ENCODE measurements at regions not wholly inside any gene's neighbourhood (a gene's known extent, or its start where the extent isn't known, plus 50 kb on each side); places are given as distances from the start of the nearest gene placed in this dataset.

GRCh38 chr15:72919936-72920465 lies 132.3 kb upstream of the NEO1 start:
- DNase-seq = no peak

- no peak for DNase-seq
Measured at GRCh38 chr15:72916897-72917296, 133.3 kb upstream of the ADPGK start.

GRCh38 chr15:72916378-72916777 lies 132.8 kb upstream of the ADPGK start:
- DNase-seq = no peak

- no peak for DNase-seq
Measured at GRCh38 chr15:72915843-72916242, 132.3 kb upstream of the ADPGK start.

GRCh38 chr15:72912996-72913395 lies 129.4 kb upstream of the ADPGK start:
- DNase-seq = no peak

- DNase-seq = no peak
Measured at GRCh38 chr15:72912121-72912520, 128.6 kb upstream of the ADPGK start.

- DNase-seq = no peak
Measured at GRCh38 chr15:72911626-72912025, 128.1 kb upstream of the ADPGK start.

GRCh38 chr15:72908713-72909112 lies 125.2 kb upstream of the ADPGK start:
- no peak for DNase-seq

GRCh38 chr15:72907733-72908132 lies 124.2 kb upstream of the ADPGK start:
- DNase-seq = peak; percentile 16

GRCh38 chr15:72902919-72903260 lies 119.3 kb upstream of the ADPGK start:
- DNase-seq = no peak

GRCh38 chr15:72902245-72902918 lies 118.8 kb upstream of the ADPGK start:
- no peak for DNase-seq

GRCh38 chr15:72892986-72893385 lies 109.4 kb upstream of the ADPGK start:
- DNase-seq = no peak

- no peak for DNase-seq
Measured at GRCh38 chr15:72890043-72890442, 106.5 kb upstream of the ADPGK start.

GRCh38 chr15:72889545-72889944 lies 106.0 kb upstream of the ADPGK start:
- no peak for DNase-seq

- DNase-seq = no peak
Measured at GRCh38 chr15:72888811-72889210, 105.3 kb upstream of the ADPGK start.

- no peak for DNase-seq
Measured at GRCh38 chr15:72888211-72888610, 104.7 kb upstream of the ADPGK start.

- no peak for DNase-seq
Measured at GRCh38 chr15:72887376-72887775, 103.8 kb upstream of the ADPGK start.

GRCh38 chr15:72884311-72884710 lies 100.8 kb upstream of the ADPGK start:
- DNase-seq = no peak

GRCh38 chr15:72873379-72874233 lies 90.0 kb upstream of the ADPGK start:
- no peak for DNase-seq

- DNase-seq = no peak
Measured at GRCh38 chr15:72872066-72872845, 88.7 kb upstream of the ADPGK start.

GRCh38 chr15:72866866-72867616 lies 83.5 kb upstream of the ADPGK start:
- no peak for DNase-seq

GRCh38 chr15:72866182-72866581 lies 82.6 kb upstream of the ADPGK start:
- no peak for DNase-seq

GRCh38 chr15:72865486-72865885 lies 81.9 kb upstream of the ADPGK start:
- DNase-seq = no peak
